AG09309 (cell line): ENCODE measurements at regions not wholly inside any gene's neighbourhood (a gene's known extent, or its start where the extent isn't known, plus 50 kb on each side); places are given as distances from the start of the nearest gene placed in this dataset.

Source experiments
- DNase-seq: peaks from one replicate; pipeline ENCODE4 v3.0.0-alpha.2; 2010; ENCODE audit warnings: low read depth
- H3K4me3 ChIP-seq: 2 replicates; pipeline ENCODE4 v1.5.1; 2011; ENCODE audit warnings: mild to moderate bottlenecking, low read depth, low read length, moderate library complexity; ENCODE audit not compliant: control insufficient read depth
- TF ChIP-seq, protein P1 (sequence below): IDR thresholded peaks from 2 replicates; pipeline ENCODE4 v1.5.1; 2011; ENCODE audit warnings: mild to moderate bottlenecking, low read depth, low read length, inconsistent platforms; ENCODE audit not compliant: insufficient read depth, control insufficient read depth; ENCODE audit errors: missing control alignments

DNA sequence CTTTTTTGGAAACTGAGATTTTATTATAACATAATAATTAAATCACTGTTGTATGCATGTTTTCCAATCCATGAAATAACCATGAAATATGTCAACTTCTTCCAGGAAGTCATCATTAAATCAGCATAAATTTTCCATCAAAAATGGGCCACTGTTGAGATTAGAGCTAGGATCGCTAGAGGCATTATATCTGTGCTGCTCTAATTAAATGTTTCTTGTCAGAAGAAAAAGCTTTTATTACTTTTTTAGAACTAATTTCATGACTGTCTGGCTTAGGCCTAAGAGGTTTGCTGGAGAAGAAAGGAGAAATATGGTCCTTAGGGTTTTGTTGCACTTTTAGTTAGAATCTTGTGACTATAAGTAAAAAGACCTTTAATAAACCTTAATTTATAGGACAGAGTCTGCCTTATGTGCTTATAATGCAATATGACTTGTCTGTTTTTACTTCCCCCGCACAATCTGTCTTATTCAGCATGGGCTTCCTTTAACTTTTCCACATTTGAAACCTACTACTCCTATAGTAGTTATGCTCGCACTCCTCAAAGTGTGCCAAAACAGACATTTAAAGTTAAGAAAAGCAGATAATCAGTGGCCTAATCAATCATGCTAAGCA, 363.4 kb upstream of the GCFC2 start:
- H3K4me3 ChIP-seq: no peak overlapping the region
- no peak for DNase-seq
- TF ChIP-seq, protein P1, sequence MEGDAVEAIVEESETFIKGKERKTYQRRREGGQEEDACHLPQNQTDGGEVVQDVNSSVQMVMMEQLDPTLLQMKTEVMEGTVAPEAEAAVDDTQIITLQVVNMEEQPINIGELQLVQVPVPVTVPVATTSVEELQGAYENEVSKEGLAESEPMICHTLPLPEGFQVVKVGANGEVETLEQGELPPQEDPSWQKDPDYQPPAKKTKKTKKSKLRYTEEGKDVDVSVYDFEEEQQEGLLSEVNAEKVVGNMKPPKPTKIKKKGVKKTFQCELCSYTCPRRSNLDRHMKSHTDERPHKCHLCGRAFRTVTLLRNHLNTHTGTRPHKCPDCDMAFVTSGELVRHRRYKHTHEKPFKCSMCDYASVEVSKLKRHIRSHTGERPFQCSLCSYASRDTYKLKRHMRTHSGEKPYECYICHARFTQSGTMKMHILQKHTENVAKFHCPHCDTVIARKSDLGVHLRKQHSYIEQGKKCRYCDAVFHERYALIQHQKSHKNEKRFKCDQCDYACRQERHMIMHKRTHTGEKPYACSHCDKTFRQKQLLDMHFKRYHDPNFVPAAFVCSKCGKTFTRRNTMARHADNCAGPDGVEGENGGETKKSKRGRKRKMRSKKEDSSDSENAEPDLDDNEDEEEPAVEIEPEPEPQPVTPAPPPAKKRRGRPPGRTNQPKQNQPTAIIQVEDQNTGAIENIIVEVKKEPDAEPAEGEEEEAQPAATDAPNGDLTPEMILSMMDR: no peak

DNA sequence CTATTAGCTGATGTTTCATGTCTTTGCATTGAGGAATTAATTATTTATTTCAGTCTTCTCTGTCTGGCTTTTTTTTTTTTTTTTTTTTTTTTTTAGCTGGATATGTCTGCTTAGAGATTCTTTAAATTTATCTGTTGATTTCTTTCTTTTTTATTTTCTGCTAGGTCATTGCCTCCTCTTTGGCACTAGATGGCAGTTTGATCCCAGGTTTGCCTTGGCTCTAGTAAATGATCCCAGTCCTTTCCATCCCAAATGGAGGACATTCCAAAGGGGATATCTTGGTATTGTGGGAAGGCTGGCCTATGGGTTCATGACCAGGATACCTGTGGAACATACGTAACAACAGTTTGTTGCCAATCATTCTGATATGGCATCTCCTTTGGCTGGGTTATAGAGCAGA, 339.5 kb upstream of the GCFC2 start:
- no peak for DNase-seq
- TF ChIP-seq, protein P1: no peak
- no peak overlapping the region for H3K4me3 ChIP-seq

DNA sequence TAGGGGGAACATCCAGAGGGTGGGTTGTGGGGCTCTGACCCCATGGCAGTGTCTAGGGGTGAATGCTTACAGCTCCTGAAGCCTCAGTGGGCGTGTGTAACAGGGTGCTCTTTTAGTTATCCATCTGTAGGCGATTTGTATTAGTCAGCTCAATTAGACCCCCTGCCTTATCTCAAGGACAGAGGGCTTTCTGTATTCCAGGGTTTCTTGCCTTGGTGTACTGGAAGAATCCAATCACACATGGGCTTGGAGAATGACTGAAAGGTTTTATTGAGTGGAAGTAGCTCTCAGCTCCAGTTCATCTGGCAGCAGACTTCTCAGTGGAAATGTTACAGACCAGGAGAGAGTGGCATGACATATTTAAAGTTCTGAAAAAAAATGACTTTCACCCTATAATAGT, 334.0 kb upstream of the GCFC2 start:
- no peak overlapping the region for H3K4me3 ChIP-seq
- TF ChIP-seq, protein P1: no peak
- no peak for DNase-seq

DNA sequence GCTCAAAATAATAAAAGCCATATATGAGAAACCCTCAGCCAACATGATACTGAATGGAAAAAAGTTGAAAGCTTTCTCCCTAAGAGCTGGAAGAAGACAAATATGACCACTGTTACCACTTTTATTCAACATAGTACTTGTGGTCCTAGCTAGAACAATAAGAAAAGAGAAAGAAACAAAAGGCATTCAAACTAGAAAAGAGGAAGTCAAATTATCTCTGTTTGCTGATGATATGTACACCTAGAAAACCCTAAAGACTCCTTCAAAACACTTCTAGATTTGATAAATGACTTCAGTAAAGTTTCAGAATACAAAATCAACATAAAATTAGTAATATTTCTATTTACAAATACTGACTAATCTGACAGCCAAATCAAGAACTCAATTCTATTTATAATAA, 328.8 kb upstream of the GCFC2 start:
- no peak overlapping the region for H3K4me3 ChIP-seq
- TF ChIP-seq, protein P1: no peak
- no peak for DNase-seq

DNA sequence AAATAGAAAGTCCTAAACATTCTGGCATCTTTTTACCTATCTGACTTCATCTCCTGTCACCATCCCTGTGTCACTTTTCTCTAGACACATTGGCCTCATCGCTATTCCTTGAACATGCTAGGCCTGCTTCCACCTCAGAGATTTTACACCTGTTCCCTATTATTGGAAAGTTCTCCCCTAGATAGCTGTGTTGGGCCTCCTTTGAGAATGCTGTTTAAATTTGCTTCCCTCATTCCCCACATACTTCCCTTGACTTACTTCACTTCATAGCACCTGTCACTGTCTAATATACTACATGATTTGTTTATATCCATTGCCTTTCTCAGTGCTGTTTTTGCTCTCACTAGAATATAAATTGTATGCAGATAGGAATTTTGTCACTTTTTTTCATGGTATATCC, 317.0 kb upstream of the GCFC2 start:
- TF ChIP-seq, protein P1: no peak
- H3K4me3 ChIP-seq: no peak overlapping the region
- DNase-seq: no peak

DNA sequence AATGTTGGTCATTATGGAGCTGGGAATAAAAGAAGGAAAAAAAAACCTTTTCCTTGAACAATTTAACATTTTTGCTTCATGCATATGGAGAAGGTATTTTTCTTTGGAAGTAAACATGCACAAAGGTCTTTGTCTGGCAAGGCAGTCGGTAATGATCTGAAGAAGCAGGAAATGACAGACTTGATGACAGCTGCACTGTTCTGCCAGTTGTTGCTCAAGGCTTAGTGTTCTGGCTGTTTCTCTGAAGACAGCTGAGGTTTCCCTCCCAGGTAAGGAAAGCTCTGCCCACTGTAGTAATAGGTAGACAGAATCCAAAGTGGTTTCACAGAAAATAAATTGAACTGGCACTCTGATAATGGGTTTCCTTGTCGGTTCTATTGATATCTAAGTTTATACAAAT, 308.4 kb upstream of the GCFC2 start:
- DNase-seq: no peak
- no peak overlapping the region for H3K4me3 ChIP-seq
- TF ChIP-seq, protein P1: no peak

DNA sequence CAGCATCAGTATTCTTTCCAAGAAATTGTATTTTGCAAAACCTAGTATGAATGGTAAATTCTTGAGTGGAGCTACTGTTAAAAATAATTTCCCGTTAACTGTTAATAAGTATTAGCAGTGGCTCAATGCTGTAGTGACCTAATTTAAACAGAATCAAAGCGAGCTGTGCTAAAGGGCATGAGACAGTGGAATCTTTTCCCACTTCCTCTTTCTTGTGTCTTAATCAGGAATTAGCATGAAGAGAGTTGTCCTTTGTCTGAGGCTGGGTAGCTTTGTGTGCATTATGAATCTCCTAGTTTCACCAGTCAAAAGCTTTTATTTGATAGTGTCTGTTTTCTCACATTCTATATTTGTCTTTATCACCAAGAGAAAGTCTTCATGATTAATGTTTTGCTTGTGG, 298.8 kb upstream of the GCFC2 start:
- TF ChIP-seq, protein P1: no peak
- H3K4me3 ChIP-seq: no peak overlapping the region
- DNase-seq: no peak
